ENCODE measurements at regions not wholly inside any gene's neighbourhood (a gene's known extent, or its start where the extent isn't known, plus 50 kb on each side); places are given as distances from the start of the nearest gene placed in this dataset.
"Not testable (repeated sequence)": the region's sequence is repeated elsewhere in the genome, so short reads cannot be mapped to it uniquely, and the experiment has no call there.

- ATAC-seq, result no peak
Measured at GRCh38 chr6:131336596-131336995, 201.3 kb downstream of the AKAP7 start.

GRCh38 chr6:131346896-131347295 lies 211.6 kb downstream of the AKAP7 start:
- ATAC-seq, result not testable (repeated sequence)

DNA sequence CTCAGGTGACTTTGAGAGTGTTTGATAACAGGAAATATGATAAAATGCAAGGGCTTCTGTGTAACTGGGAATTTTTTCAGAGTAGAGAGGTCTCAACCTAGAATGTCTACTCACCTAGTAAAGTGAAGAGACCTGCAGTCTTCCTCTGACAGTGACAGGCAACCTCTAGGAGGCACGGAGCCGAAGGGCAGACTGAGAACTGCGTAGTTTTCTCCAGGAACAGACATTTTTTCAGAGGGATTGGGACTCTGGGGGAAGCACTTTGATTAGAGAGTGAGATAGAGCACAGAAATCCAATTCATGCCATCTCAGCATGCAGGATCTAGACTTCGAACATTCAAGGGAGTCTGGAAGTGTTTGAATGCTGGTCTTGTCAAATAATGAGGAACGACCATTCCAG lies 213.3 kb downstream of the AKAP7 start:
- no peak for ATAC-seq

DNA sequence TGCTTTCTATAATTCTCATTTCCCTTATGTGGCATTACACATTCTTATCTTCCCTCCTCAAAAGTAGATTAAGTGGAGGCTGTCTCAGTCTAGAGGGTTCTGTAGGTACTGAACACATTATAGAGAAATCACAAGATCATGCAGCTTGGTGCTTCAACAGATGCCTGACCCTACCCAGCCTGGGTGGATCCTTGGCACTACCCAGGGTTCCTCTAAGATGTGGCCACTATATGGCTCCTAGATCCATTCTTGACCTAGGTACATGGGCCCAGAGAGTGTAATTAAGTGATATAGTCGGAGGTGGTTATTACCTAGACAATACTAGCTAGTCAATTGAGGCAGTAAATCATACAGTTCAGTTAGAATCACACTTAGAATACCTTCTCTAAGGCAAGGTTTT lies 213.9 kb downstream of the AKAP7 start:
- ATAC-seq, result no peak

GRCh38 chr6:131353106-131353505 lies 217.8 kb downstream of the AKAP7 start:
- ATAC-seq, result no peak

GRCh38 chr6:131353876-131354275 lies 218.6 kb downstream of the AKAP7 start:
- ATAC-seq, result no peak

GRCh38 chr6:131354356-131354755 lies 218.7 kb upstream of the ARG1 start:
- ATAC-seq, result no peak

DNA sequence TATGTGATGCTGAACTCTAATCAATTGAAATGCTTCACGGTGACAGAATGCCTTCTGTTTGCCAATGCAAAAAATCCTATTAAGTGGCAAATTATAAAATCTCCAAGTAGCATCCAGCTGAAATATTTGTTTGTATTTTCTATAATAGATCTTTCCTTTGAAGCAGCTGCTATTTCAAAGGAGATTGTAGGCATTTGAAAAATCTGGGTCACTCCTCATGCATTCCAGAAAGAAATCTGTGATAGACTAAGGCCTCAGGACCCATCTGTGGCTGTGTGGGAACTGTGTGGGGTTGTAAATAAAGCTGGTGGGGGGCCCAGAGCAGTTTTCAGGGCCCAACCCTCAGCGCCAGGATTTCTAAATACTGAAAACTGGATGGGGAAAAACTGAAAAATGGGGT lies 216.9 kb upstream of the ARG1 start:
- no peak for ATAC-seq

DNA sequence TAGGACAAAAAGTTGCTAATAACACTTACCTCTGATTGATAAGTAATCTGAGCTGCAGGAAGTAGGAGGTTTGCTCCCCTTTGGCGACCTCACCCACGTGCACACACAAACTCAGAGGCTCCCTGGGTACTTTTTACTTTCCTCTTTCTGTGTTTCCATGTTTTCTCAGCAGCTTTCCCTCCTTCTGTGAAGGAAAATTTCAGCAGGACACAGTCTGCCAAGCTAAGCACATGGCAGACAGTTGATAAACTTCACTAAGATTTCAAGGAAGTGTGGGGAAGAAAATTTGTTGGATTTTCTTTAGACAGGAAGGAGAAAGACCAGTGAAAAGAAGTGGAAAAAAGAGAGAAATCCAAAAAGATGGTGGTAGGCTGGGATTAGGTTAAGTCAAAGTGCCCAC lies 215.5 kb upstream of the ARG1 start:
- ATAC-seq, result no peak

DNA sequence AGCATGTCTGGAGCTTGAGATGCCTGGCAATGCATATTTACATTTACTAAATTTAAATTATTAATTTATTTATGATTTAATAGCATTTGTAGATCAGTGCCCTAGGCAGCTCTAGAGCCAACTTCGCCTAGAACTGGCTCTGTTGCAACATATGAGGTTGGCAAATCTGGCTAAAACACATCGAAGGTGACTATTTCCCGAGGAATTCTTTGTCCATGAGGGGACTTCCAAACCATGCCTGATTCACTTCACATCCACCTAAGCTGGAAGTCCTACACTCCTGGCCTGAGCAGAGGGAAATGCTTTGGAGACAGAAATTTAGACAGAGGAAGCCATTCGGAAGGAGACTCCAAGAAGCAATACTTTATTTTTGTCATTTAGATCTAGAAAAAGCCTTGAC lies 211.0 kb upstream of the ARG1 start:
- ATAC-seq, result no peak

DNA sequence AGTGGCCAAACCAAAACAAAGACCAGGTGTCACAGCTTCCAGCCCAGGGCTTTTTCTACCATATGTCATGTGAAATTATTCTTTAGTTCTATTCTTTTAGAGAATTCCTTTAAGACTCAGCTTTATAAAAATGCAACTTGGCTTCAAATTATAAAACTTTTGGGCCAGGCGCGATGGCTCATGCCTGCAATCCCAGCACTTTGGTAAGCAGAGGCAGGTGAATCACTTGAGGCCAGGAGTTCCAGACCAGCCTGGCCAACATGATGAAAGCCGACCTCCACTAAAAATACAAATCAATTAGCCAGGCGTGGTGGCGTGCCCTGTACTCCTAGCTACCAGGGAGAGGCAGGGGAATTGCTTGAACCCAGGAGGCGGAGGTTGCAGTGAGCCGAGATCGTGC lies 210.3 kb upstream of the ARG1 start:
- ATAC-seq, result no peak

GRCh38 chr6:131363947-131364834 lies 208.8 kb upstream of the ARG1 start:
- ATAC-seq, result no peak

GRCh38 chr6:131366223-131366622 lies 206.8 kb upstream of the ARG1 start:
- no peak for ATAC-seq

- no peak for ATAC-seq
Measured at GRCh38 chr6:131367206-131367873, 205.7 kb upstream of the ARG1 start.

DNA sequence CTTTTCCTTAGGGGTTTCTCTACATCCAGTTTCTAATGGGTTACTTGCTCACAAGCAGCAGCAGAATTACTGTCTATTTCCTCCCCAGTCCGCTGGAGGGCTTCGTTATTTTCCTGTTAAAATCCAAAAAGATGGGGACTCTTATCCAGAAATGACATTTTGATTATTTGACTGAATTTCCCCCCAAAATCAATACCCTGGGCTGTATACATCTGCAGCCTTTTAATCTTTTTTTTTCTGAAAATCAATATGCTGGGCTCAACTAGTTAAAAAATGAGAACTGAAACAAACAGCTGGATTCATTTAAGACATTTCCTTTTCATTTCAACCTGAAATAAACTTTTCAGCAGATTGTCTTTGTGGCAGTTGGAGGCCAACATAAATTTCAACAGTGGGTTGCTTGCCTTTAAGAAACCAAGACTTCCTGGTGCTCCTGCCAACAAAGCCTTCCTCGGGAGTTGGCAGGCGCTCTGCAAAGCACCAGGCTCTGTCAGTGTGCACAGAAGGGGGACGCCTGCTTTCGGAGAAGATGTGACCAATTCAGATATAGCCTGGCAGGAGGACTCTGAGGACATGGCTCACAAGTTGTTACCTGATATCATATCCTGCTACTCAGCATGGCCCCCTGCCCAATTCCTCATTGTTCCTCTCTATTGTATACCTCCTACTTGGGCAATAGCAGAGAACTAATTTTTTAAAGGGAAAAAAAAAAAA lies 204.7 kb upstream of the ARG1 start:
- peak; percentile 41 for ATAC-seq

DNA sequence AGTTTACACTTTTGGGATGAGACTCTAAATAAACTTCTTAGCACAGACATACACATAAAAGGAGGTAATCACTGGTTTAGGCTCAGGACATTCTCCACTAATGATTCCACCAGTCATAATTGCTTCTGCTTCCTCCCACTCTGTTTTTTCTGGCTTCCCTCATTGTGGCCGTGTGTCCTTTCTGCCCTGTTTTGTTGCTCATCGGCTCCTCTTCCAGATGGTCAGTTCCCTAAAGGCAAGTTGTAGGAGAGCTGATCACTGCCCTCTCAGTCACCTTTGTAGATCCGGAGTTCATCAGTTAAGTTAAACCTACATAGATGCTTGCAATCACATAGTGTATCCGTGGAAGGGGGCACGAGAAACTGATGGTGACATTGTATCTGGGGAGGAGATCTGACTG lies 200.5 kb upstream of the ARG1 start:
- ATAC-seq, result no peak

DNA sequence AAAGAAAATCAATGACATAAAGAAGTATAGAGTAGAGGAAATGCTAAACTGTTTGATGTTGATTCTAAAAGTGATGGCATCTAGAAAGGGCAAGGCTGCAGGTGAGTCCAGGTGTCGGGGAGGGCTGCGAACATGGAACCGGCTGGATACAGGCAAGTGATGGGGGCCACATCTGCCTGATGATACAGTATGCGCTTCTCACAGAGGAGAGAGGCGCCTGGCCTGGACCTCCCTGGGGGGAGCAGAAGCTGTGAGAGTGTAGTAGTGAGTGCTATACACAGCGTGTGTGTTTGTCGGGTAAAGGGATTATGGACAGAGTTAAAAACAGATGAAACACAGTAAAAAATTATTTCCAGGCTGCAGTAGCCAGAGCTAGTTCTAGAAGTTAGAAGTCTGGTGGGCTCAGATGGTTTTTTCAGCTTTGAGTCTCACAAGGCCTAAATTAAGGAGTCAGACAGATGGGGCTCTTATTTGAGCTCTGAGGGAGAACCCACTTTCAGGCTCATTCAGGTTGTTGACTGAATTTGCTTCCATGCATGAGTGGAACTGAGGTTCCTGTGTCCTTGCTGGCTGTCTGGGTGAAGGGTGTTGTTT lies 195.8 kb upstream of the ARG1 start:
- ATAC-seq, result no peak

- no peak for ATAC-seq
Measured at GRCh38 chr6:131378874-131379273, 194.2 kb upstream of the ARG1 start.

DNA sequence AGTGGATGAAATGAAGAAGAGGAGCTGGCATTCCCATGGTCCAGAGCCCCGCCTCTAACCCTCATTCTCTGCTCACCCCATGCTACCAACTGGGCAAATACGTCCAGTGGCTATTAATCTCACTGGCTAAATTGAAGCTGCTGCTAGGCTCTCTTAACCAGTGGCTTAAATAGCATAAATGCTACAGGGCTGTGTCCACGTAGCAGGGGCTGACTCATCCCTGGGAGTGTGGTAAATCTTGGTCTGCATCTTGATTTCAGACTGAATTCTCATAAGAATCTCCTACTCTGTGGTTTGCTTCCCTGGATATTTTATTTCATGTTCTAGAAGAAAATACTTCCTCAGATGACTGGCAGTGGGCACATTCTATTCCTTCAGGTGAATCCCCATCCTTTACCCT lies 193.1 kb upstream of the ARG1 start:
- no peak for ATAC-seq

- ATAC-seq, result no peak
Measured at GRCh38 chr6:131381052-131381708, 191.8 kb upstream of the ARG1 start.

GRCh38 chr6:131381709-131382093 lies 191.3 kb upstream of the ARG1 start:
- no peak for ATAC-seq

GRCh38 chr6:131382631-131383030 lies 190.4 kb upstream of the ARG1 start:
- ATAC-seq, result no peak
